Activated T-helper 1 cell treated with Interleukin-2 at 50 U/mL for 16 hours (primary cell): ENCODE measurements at regions not wholly inside any gene's neighbourhood (a gene's known extent, or its start where the extent isn't known, plus 50 kb on each side); places are given as distances from the start of the nearest gene placed in this dataset.

Experiments
- DNase-seq: peaks from one replicate; pipeline ENCODE4 v3.0.0-alpha.2; 2020; ENCODE audit warnings: low read depth

- DNase-seq = no peak
Measured at GRCh38 chr5:133829786-133830185, 138.6 kb downstream of the C5orf15 start.

- DNase-seq = no peak
Measured at GRCh38 chr5:133828722-133829121, 139.7 kb downstream of the C5orf15 start.

GRCh38 chr5:133827830-133828229, 140.6 kb downstream of the C5orf15 start:
- DNase-seq = no peak

- DNase-seq = no peak
Measured at GRCh38 chr5:133827011-133827410, 141.4 kb downstream of the C5orf15 start.

- no peak for DNase-seq
Measured at GRCh38 chr5:133825631-133826289, 142.7 kb downstream of the C5orf15 start.

- no peak for DNase-seq
Measured at GRCh38 chr5:133824661-133825254, 143.7 kb downstream of the C5orf15 start.

GRCh38 chr5:133821889-133822288, 146.5 kb downstream of the C5orf15 start:
- no peak for DNase-seq

- DNase-seq = no peak
Measured at GRCh38 chr5:133821311-133821741, 147.1 kb downstream of the C5orf15 start.

- DNase-seq = no peak
Measured at GRCh38 chr5:133820507-133820906, 147.9 kb downstream of the C5orf15 start.

GRCh38 chr5:133819977-133820471, 148.4 kb downstream of the C5orf15 start:
- DNase-seq = no peak

GRCh38 chr5:133818869-133819600, 149.4 kb downstream of the C5orf15 start:
- DNase-seq = no peak

- DNase-seq = no peak
Measured at GRCh38 chr5:133818031-133818431, 150.4 kb downstream of the C5orf15 start.

- no peak for DNase-seq
Measured at GRCh38 chr5:133817456-133817855, 151.0 kb downstream of the C5orf15 start.

GRCh38 chr5:133816791-133817190, 151.6 kb downstream of the C5orf15 start:
- DNase-seq = no peak

GRCh38 chr5:133814152-133814551, 154.3 kb downstream of the C5orf15 start:
- no peak for DNase-seq

- DNase-seq = no peak
Measured at GRCh38 chr5:133811168-133811567, 157.3 kb downstream of the C5orf15 start.

GRCh38 chr5:133809801-133810200, 158.6 kb downstream of the C5orf15 start:
- DNase-seq = no peak

- no peak for DNase-seq
Measured at GRCh38 chr5:133807348-133807747, 161.1 kb downstream of the C5orf15 start.

GRCh38 chr5:133806847-133807246, 161.6 kb downstream of the C5orf15 start:
- DNase-seq = no peak

GRCh38 chr5:133801955-133802751, 166.3 kb downstream of the C5orf15 start:
- DNase-seq = no peak

- DNase-seq = no peak
Measured at GRCh38 chr5:133801431-133801830, 167.0 kb downstream of the C5orf15 start.

- DNase-seq = no peak
Measured at GRCh38 chr5:133799571-133800237, 168.7 kb downstream of the C5orf15 start.
